HEK293 (cell line): ENCODE measurements at regions not wholly inside any gene's neighbourhood (a gene's known extent, or its start where the extent isn't known, plus 50 kb on each side); places are given as distances from the start of the nearest gene placed in this dataset.

Experiments
- YY1 ChIP-seq: fragments of 450-650 bp; formaldehyde crosslinking; IDR thresholded peaks from 2 replicates; pipeline ENCODE4 v1.5.1; 2018; ENCODE audit warnings: missing biosample characterization, missing genetic modification characterization
- ZNF24 ChIP-seq: fragments of 450-650 bp; formaldehyde crosslinking; IDR thresholded peaks from 2 replicates; pipeline ENCODE4 v1.5.1; 2016; ENCODE audit warnings: missing biosample characterization, missing genetic modification characterization
- ZNF274 ChIP-seq, 2 experiments: fragments of 200-500 bp in 1 of 2; fragments of 450-650 bp in 1 of 2; sonication (Bioruptor generic) in 1 of 2; formaldehyde crosslinking in 1 of 2; IDR thresholded peaks; 2 replicates each; pipeline versions ENCODE4 v1.5.1 to v1.6.1; 2014 to 2016; ENCODE audit warnings: borderline replicate concordance in 1 of 2, inconsistent platforms in 1 of 2, low read length in 1 of 2, missing biosample characterization in 1 of 2, missing genetic modification characterization in 1 of 2

DNA sequence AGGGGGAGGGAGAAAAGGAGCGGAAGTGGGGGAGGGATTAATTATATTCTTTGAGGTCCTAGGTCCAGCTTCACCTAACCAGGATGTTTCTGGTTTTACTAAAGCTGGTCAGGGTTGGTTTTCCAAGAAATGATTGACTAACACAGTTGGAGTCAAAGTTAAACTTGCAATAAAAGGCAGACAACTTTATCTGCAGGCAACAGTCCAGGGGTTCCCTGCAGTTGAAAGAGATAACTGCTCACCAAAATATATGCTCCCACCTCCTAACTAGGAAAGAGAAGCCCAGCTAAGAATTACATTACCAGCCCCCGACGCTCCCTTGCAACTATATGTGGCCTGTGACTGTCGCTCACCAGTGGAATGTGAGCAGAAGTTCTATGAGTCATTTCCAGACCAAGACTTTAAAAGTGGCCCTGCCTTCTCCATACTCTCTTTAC, 140.0 kb upstream of the PKDCC start:
- TF ChIP-seq ZNF24 (tag by site-specific recombination) (no peak), YY1 (no peak), ZNF274 (IDR thresholded peaks at IDR 0.05; ENCODE audit: low read length) (no peak), ZNF274 (tag by site-specific recombination; IDR thresholded peaks at IDR 0.05; ENCODE audit: borderline replicate concordance) (no peak)
